ENCODE measurements at regions not wholly inside any gene's neighbourhood (a gene's known extent, or its start where the extent isn't known, plus 50 kb on each side); places are given as distances from the start of the nearest gene placed in this dataset.

- H3K27me3 ChIP-seq (ENCODE audit: control insufficient read depth, insufficient read depth, low read length), result no peaks in the 10 kb centered on the region
- no peaks in the 10 kb centered on the region for H3K9me3 ChIP-seq (ENCODE audit: control insufficient read depth, low read length)
- no peak overlapping the region for H3K4me2 ChIP-seq (ENCODE audit: low read length)
- no peak overlapping the region for H3K4me3 ChIP-seq (ENCODE audit: low read depth, low read length)
- no peaks in the 10 kb centered on the region for H3K4me1 ChIP-seq
- no peak overlapping the region for H3K27ac ChIP-seq
- no peaks in the 10 kb centered on the region for H3K79me2 ChIP-seq
- no peak overlapping the region for H3K9ac ChIP-seq
- H3K36me3 ChIP-seq (ENCODE audit: control insufficient read depth, insufficient read depth, low read length), result no peaks in the 10 kb centered on the region
- no peak for TF ChIP-seq CTCF (IDR thresholded peaks at IDR 0.05)
- no peak overlapping the region for H2AFZ ChIP-seq
Measured at GRCh38 chr16:23013484-23013883, 135.8 kb downstream of the USP31 start.

DNA sequence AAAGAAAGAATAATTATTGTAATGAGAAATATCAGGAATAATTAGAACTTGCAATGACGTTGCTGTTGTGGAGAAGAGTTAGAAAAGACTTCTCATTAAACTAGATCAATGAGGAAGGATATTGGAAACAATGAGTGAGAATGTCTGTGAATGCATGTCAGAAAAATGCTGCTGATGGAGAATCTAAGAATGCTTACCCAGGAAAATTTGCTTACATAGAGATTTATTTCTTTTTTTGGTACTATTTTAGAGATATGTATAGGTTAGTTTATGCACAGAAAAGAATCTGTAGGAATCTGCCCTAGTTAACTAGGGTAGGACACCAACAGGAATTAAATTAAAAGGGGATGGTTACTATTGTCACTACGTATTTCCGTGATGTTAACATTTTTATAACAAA lies 140.2 kb downstream of the USP31 start:
- H3K79me2 ChIP-seq, result no peaks in the 10 kb centered on the region
- H3K9ac ChIP-seq, result no peak overlapping the region

DNA sequence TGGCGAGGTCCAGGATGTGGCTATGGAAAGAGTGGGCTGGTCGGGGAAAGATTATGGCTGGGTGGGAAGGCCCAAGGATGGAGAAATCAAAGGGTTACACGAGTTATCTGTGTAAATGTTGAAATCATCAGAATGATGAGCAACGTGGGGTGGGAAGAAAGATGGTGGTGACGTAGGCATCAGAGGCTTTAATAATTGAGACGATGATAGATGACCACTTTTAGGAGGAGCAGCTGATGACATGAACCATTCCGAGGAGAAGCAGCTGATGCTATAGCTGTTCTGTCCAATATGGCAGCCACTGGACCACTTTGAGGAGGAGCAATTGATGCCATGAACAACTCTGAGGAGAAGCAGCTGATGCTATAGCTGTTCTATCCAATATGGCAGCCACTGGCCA lies 141.2 kb downstream of the USP31 start:
- no peak overlapping the region for H2AFZ ChIP-seq
- H3K4me2 ChIP-seq (ENCODE audit: low read length), result no peak overlapping the region
- H3K4me3 ChIP-seq (ENCODE audit: low read depth, low read length), result no peak overlapping the region
- no peak overlapping the region for H3K27ac ChIP-seq
- H3K4me1 ChIP-seq, result no peaks in the 10 kb centered on the region
- no peak for TF ChIP-seq CTCF (IDR thresholded peaks at IDR 0.05)
- no peak overlapping the region for H3K9ac ChIP-seq
- no peaks in the 10 kb centered on the region for H3K9me3 ChIP-seq (ENCODE audit: control insufficient read depth, low read length)
- H3K36me3 ChIP-seq (ENCODE audit: control insufficient read depth, insufficient read depth, low read length), result no peaks in the 10 kb centered on the region
- H3K79me2 ChIP-seq, result no peaks in the 10 kb centered on the region
- H3K27me3 ChIP-seq (ENCODE audit: control insufficient read depth, insufficient read depth, low read length), result no peaks in the 10 kb centered on the region

More for the DNA sequence above, 140.2 kb downstream of the USP31 start:
- Histone ChIP-seq H3K36me3 (ENCODE audit: control insufficient read depth, insufficient read depth, low read length) (no peaks in the 10 kb centered on the region), H3K4me3 (ENCODE audit: low read depth, low read length) (no peak overlapping the region), H3K27me3 (ENCODE audit: control insufficient read depth, insufficient read depth, low read length) (no peaks in the 10 kb centered on the region), H3K4me2 (ENCODE audit: low read length) (no peak overlapping the region), H3K9me3 (ENCODE audit: control insufficient read depth, low read length) (no peaks in the 10 kb centered on the region), H3K4me1 (no peaks in the 10 kb centered on the region), H3K27ac (no peak overlapping the region), H2AFZ (no peak overlapping the region)
- no peak for TF ChIP-seq CTCF (IDR thresholded peaks at IDR 0.05)

DNA sequence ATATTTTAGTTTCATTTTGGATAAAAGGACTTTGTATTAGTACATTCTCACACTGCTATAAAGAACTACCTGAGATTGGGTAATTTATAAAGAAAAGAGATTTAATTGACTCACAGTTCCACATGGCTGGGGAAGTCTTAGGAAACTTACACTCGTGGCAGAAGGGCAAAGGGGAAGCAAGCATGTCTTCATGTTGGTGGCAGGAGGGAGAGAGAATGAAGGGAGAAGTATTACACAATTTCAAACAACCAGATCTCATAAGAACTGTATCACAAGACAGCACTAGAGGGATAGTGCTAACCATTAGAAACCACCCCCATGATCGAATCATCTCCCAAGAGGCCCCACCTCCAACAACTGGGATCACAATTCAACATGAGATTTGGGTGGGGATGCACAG lies 142.9 kb downstream of the USP31 start:
- Histone ChIP-seq H3K4me1 (no peaks in the 10 kb centered on the region), H3K27ac (no peak overlapping the region), H3K9ac (no peak overlapping the region), H3K9me3 (ENCODE audit: control insufficient read depth, low read length) (no peaks in the 10 kb centered on the region), H3K27me3 (ENCODE audit: control insufficient read depth, insufficient read depth, low read length) (no peaks in the 10 kb centered on the region), H3K79me2 (no peaks in the 10 kb centered on the region), H3K4me2 (ENCODE audit: low read length) (no peak overlapping the region), H3K36me3 (ENCODE audit: control insufficient read depth, insufficient read depth, low read length) (no peaks in the 10 kb centered on the region), H3K4me3 (ENCODE audit: low read depth, low read length) (no peak overlapping the region), H2AFZ (no peak overlapping the region)
- no peak for TF ChIP-seq CTCF (IDR thresholded peaks at IDR 0.05)

- Histone ChIP-seq H3K27ac (no peak overlapping the region), H3K79me2 (no peaks in the 10 kb centered on the region), H3K9ac (no peak overlapping the region), H3K4me2 (ENCODE audit: low read length) (no peak overlapping the region), H3K9me3 (ENCODE audit: control insufficient read depth, low read length) (no peaks in the 10 kb centered on the region), H3K27me3 (ENCODE audit: control insufficient read depth, insufficient read depth, low read length) (no peaks in the 10 kb centered on the region), H3K4me3 (ENCODE audit: low read depth, low read length) (no peak overlapping the region), H3K36me3 (ENCODE audit: control insufficient read depth, insufficient read depth, low read length) (no peaks in the 10 kb centered on the region), H3K4me1 (no peaks in the 10 kb centered on the region), H2AFZ (no peak overlapping the region)
- no peak for TF ChIP-seq CTCF (IDR thresholded peaks at IDR 0.05)
Measured at GRCh38 chr16:23005951-23006350, 143.3 kb downstream of the USP31 start.

Measured in parathyroid adenoma (tissue), 2 donors.